ENCODE measurements at regions not wholly inside any gene's neighbourhood (a gene's known extent, or its start where the extent isn't known, plus 50 kb on each side); places are given as distances from the start of the nearest gene placed in this dataset.

GRCh38 chr2:134089454-134089853 is 164.4 kb upstream of the MGAT5 start:
- H3K4me1 ChIP-seq (ENCODE audit: insufficient read depth, low read length, poor library complexity, severe bottlenecking) = no peaks in the 10 kb centered on the region
- intact Hi-C loops (cut with micrococcal nuclease; ENCODE audit: unreplicated experiment) = no loop called here
- no peak overlapping the region for H2AFZ ChIP-seq (ENCODE audit: low read length)
- no peaks in the 10 kb centered on the region for H3K36me3 ChIP-seq (ENCODE audit: insufficient read depth, low read length)
- BruUV-seq (replicated peaks) = no TSS peak
- DNase-seq (ENCODE audit: low spot score) = no peak
- no peak overlapping the region for H3K4me2 ChIP-seq (ENCODE audit: low read length)
- H3K9me3 ChIP-seq (ENCODE audit: low read length) = no peaks in the 10 kb centered on the region
- H3K9me2 ChIP-seq (ENCODE audit: insufficient read depth, low read length) = no peaks in the 10 kb centered on the region
- no peak overlapping the region for H3K4me3 ChIP-seq (ENCODE audit: low read depth, low read length, poor library complexity, severe bottlenecking)
- no peak for TF ChIP-seq EZH2phosphoT487 (IDR thresholded peaks at IDR 0.05; ENCODE audit: borderline replicate concordance, low read depth, low read length)
- TF ChIP-seq CTCF (conservative IDR thresholded peaks at IDR 0.05; ENCODE audit: low read length) = no peak
- no peak overlapping the region for H3K27ac ChIP-seq (ENCODE audit: low read depth, low read length, poor library complexity, severe bottlenecking)
- no peaks in the 10 kb centered on the region for H4K20me1 ChIP-seq (ENCODE audit: insufficient read depth, low read length)
- ChIA-PET CTCF (ENCODE audit: unreplicated experiment) (no interaction called here), POLR2A (no interaction called here)
- no peaks in the 10 kb centered on the region for H3K79me2 ChIP-seq (ENCODE audit: insufficient read depth, low read depth, low read length)

- ChIA-PET POLR2A (no interaction called here), CTCF (ENCODE audit: unreplicated experiment) (no interaction called here)
Measured at GRCh38 chr2:134097740-134098139, 156.1 kb upstream of the MGAT5 start.

GRCh38 chr2:134098321-134098720 is 155.6 kb upstream of the MGAT5 start:
- H3K79me2 ChIP-seq (ENCODE audit: insufficient read depth, low read depth, low read length) = no peaks in the 10 kb centered on the region
- H4K20me1 ChIP-seq (ENCODE audit: insufficient read depth, low read length) = no peaks in the 10 kb centered on the region
- no peak overlapping the region for H3K4me3 ChIP-seq (ENCODE audit: low read depth, low read length, poor library complexity, severe bottlenecking)
- no peaks in the 10 kb centered on the region for H3K9me3 ChIP-seq (ENCODE audit: low read length)
- no peaks in the 10 kb centered on the region for H3K36me3 ChIP-seq (ENCODE audit: insufficient read depth, low read length)
- H3K27ac ChIP-seq (ENCODE audit: low read depth, low read length, poor library complexity, severe bottlenecking) = no peak overlapping the region
- no peak overlapping the region for H2AFZ ChIP-seq (ENCODE audit: low read length)
- ChIA-PET CTCF (ENCODE audit: unreplicated experiment) (no interaction called here), POLR2A (interaction anchor here (1.1 kb wide), 1 partner anchor 15 kb away, joined by 4 read pairs; no protein-coding TSS in a partner anchor)
- no peaks in the 10 kb centered on the region for H3K9me2 ChIP-seq (ENCODE audit: insufficient read depth, low read length)
- H3K4me2 ChIP-seq (ENCODE audit: low read length) = no peak overlapping the region
- TF ChIP-seq CTCF (conservative IDR thresholded peaks at IDR 0.05; ENCODE audit: low read length) = no peak
- TF ChIP-seq EZH2phosphoT487 (IDR thresholded peaks at IDR 0.05; ENCODE audit: borderline replicate concordance, low read depth, low read length) = no peak
- DNase-seq (ENCODE audit: low spot score) = no peak
- no TSS peak for BruUV-seq (replicated peaks)
- H3K4me1 ChIP-seq (ENCODE audit: insufficient read depth, low read length, poor library complexity, severe bottlenecking) = no peaks in the 10 kb centered on the region
- intact Hi-C loops (cut with micrococcal nuclease; ENCODE audit: unreplicated experiment) = no loop called here

More at GRCh38 chr2:134097740-134098139, 156.1 kb upstream of the MGAT5 start:
- Histone ChIP-seq H3K27ac (ENCODE audit: low read depth, low read length, poor library complexity, severe bottlenecking) (no peak overlapping the region), H2AFZ (ENCODE audit: low read length) (no peak overlapping the region), H3K4me2 (ENCODE audit: low read length) (no peak overlapping the region), H3K4me1 (ENCODE audit: insufficient read depth, low read length, poor library complexity, severe bottlenecking) (no peaks in the 10 kb centered on the region), H3K9me2 (ENCODE audit: insufficient read depth, low read length) (no peaks in the 10 kb centered on the region), H3K9me3 (ENCODE audit: low read length) (no peaks in the 10 kb centered on the region), H4K20me1 (ENCODE audit: insufficient read depth, low read length) (no peaks in the 10 kb centered on the region), H3K4me3 (ENCODE audit: low read depth, low read length, poor library complexity, severe bottlenecking) (no peak overlapping the region), H3K36me3 (ENCODE audit: insufficient read depth, low read length) (no peaks in the 10 kb centered on the region), H3K79me2 (ENCODE audit: insufficient read depth, low read depth, low read length) (no peaks in the 10 kb centered on the region)
- intact Hi-C loops (cut with micrococcal nuclease; ENCODE audit: unreplicated experiment) = no loop called here
- no peak for DNase-seq (ENCODE audit: low spot score)
- TF ChIP-seq CTCF (conservative IDR thresholded peaks at IDR 0.05; ENCODE audit: low read length) (no peak), EZH2phosphoT487 (IDR thresholded peaks at IDR 0.05; ENCODE audit: borderline replicate concordance, low read depth, low read length) (no peak)
- no TSS peak for BruUV-seq (replicated peaks)
